GM18867 (cell line): ENCODE measurements at regions not wholly inside any gene's neighbourhood (a gene's known extent, or its start where the extent isn't known, plus 50 kb on each side); places are given as distances from the start of the nearest gene placed in this dataset.

Experiments used
- ATAC-seq: cut with Tn5 transposase; IDR thresholded peaks from one replicate; pipeline ENCODE4 v1.9.1; 2021; ENCODE audit warnings: mild to moderate bottlenecking, moderate library complexity; ENCODE audit not compliant: unreplicated experiment

GRCh38 chr11:90414221-90414620, 191.4 kb upstream of the CHORDC1 start:
- ATAC-seq: no peak

GRCh38 chr11:90407350-90407749, 184.5 kb upstream of the CHORDC1 start:
- no peak for ATAC-seq

GRCh38 chr11:90392692-90393091, 169.8 kb upstream of the CHORDC1 start:
- ATAC-seq: no peak

- no peak for ATAC-seq
Observed at GRCh38 chr11:90391756-90392155, 168.9 kb upstream of the CHORDC1 start.

GRCh38 chr11:90380206-90380605, 157.4 kb upstream of the CHORDC1 start:
- ATAC-seq: no peak

GRCh38 chr11:90373971-90374370, 151.1 kb upstream of the CHORDC1 start:
- ATAC-seq: no peak

GRCh38 chr11:90364527-90364926, 141.7 kb upstream of the CHORDC1 start:
- ATAC-seq: no peak

GRCh38 chr11:90363739-90364138, 140.9 kb upstream of the CHORDC1 start:
- no peak for ATAC-seq

GRCh38 chr11:90355200-90355599, 132.4 kb upstream of the CHORDC1 start:
- ATAC-seq: no peak

GRCh38 chr11:90349731-90350130, 126.9 kb upstream of the CHORDC1 start:
- no peak for ATAC-seq

GRCh38 chr11:90344546-90344945, 121.7 kb upstream of the CHORDC1 start:
- no peak for ATAC-seq

- no peak for ATAC-seq
Observed at GRCh38 chr11:90343673-90344072, 120.8 kb upstream of the CHORDC1 start.

- ATAC-seq: no peak
Observed at GRCh38 chr11:90341986-90342385, 119.1 kb upstream of the CHORDC1 start.

GRCh38 chr11:90332415-90332814, 109.6 kb upstream of the CHORDC1 start:
- no peak for ATAC-seq

- no peak for ATAC-seq
Observed at GRCh38 chr11:90330632-90331031, 107.8 kb upstream of the CHORDC1 start.

GRCh38 chr11:90329043-90329442, 106.2 kb upstream of the CHORDC1 start:
- ATAC-seq: no peak

- no peak for ATAC-seq
Observed at GRCh38 chr11:90326647-90327046, 103.8 kb upstream of the CHORDC1 start.

GRCh38 chr11:90323289-90323688, 100.4 kb upstream of the CHORDC1 start:
- no peak for ATAC-seq

GRCh38 chr11:90321018-90321417, 98.2 kb upstream of the CHORDC1 start:
- ATAC-seq: no peak

- no peak for ATAC-seq
Observed at GRCh38 chr11:90318651-90319050, 95.8 kb upstream of the CHORDC1 start.

- ATAC-seq: no peak
Observed at GRCh38 chr11:90310210-90310609, 87.4 kb upstream of the CHORDC1 start.

GRCh38 chr11:90309693-90310092, 86.8 kb upstream of the CHORDC1 start:
- ATAC-seq: no peak

GRCh38 chr11:90294526-90294925, 71.7 kb upstream of the CHORDC1 start:
- no peak for ATAC-seq

- no peak for ATAC-seq
Observed at GRCh38 chr11:90294091-90294490, 71.2 kb upstream of the CHORDC1 start.
